ENCODE measurements at regions not wholly inside any gene's neighbourhood (a gene's known extent, or its start where the extent isn't known, plus 50 kb on each side); places are given as distances from the start of the nearest gene placed in this dataset.

- Histone ChIP-seq H3K9ac (no peak overlapping the region), H3F3A (replicated peaks; ENCODE audit: insufficient read depth) (no peaks in the 10 kb centered on the region), H3K4me2 (no peak overlapping the region), H3K4me1 (ENCODE audit: control insufficient read depth in 1 of 2, insufficient read depth in 2 of 2, low read depth in 1 of 2, low read length in 1 of 2) (no peaks in the 10 kb centered on the region; a peak in 1 of 4 replicates), H3K4me3 (ENCODE audit: low read depth in 2 of 2, low read length in 1 of 2) (no peak overlapping the region), H3K9me2 (no peaks in the 10 kb centered on the region), H3K27me3 (ENCODE audit: insufficient read depth) (no peaks in the 10 kb centered on the region; the same call in 1 of the 2 replicates), H3K79me2 (ENCODE audit: insufficient read depth) (no peaks in the 10 kb centered on the region), H3K9me3 (no peaks in the 10 kb centered on the region), H2AFZ (ENCODE audit: low read depth) (no peak overlapping the region), H4K20me1 (ENCODE audit: insufficient read depth) (no peaks in the 10 kb centered on the region), H3K36me3 (replicated peaks in 1 of 2; ENCODE audit: control insufficient read depth in 1 of 2, insufficient read depth in 2 of 2, low read length in 1 of 2) (no peaks in the 10 kb centered on the region), H3K27ac (ENCODE audit: low read depth in 2 of 2, low read length in 1 of 2) (no peak overlapping the region)
- 45% methylated on average over 2 of the region's 2 CpGs for whole genome bisulfite sequencing (ENCODE audit: low lambda C conversion rate)
- DNase-seq, result no peak
- ChIA-PET POLR2A (no interaction called here), CTCF (interaction anchor here (1.3 to 6.5 kb wide), 6 partner anchors 13 to 804 kb away, joined by 3 to 40 read pairs (median 21); no protein-coding TSS in a partner anchor)
- TF ChIP-seq NRF1 (IDR thresholded peaks at IDR 0.05; ENCODE audit: low read depth, low read length) (no peak), SMC3 (IDR thresholded peaks at IDR 0.05; ENCODE audit: low read depth, low read length) (no peak), NFIC (IDR thresholded peaks at IDR 0.05; ENCODE audit: borderline replicate concordance) (no peak), TAF1 (IDR thresholded peaks at IDR 0.05; ENCODE audit: borderline replicate concordance, low read depth, low read length) (no peak), PBX3 (IDR thresholded peaks at IDR 0.05) (no peak), RAD21 (IDR thresholded peaks at IDR 0.05; ENCODE audit: low read length) (no peak)
These were observed 767.8 kb upstream of the GOLIM4 start for GRCh38 chr3:168863561-168863960.

- Histone ChIP-seq H3K4me3 (ENCODE audit: low read depth in 2 of 2, low read length in 1 of 2) (no peak overlapping the region), H2AFZ (ENCODE audit: low read depth) (no peak overlapping the region), H3K9ac (no peak overlapping the region), H3K4me1 (ENCODE audit: control insufficient read depth in 1 of 2, insufficient read depth in 2 of 2, low read depth in 1 of 2, low read length in 1 of 2) (no peaks in the 10 kb centered on the region; a peak in 1 of 4 replicates), H3K36me3 (replicated peaks in 1 of 2; ENCODE audit: control insufficient read depth in 1 of 2, insufficient read depth in 2 of 2, low read length in 1 of 2) (no peaks in the 10 kb centered on the region), H3F3A (replicated peaks; ENCODE audit: insufficient read depth) (no peaks in the 10 kb centered on the region), H3K9me2 (no peaks in the 10 kb centered on the region), H3K27ac (ENCODE audit: low read depth in 2 of 2, low read length in 1 of 2) (no peak overlapping the region), H3K9me3 (no peaks in the 10 kb centered on the region), H3K79me2 (ENCODE audit: insufficient read depth) (no peaks in the 10 kb centered on the region), H3K4me2 (no peak overlapping the region), H4K20me1 (ENCODE audit: insufficient read depth) (no peaks in the 10 kb centered on the region), H3K27me3 (ENCODE audit: insufficient read depth) (no peaks in the 10 kb centered on the region)
- ChIA-PET POLR2A (no interaction called here), CTCF (interaction anchor here (0.8 to 6.5 kb wide), 6 partner anchors 15 to 805 kb away, joined by 3 to 40 read pairs (median 6); no protein-coding TSS in a partner anchor)
- TF ChIP-seq FOXM1 (IDR thresholded peaks at IDR 0.05; ENCODE audit: low read depth) (no peak), IRF3 (IDR thresholded peaks at IDR 0.05; ENCODE audit: low read depth, low read length) (no peak), GATA2 (CRISPR knock-in tag; IDR thresholded peaks at IDR 0.05) (no peak), YY1 (IDR thresholded peaks at IDR 0.05; ENCODE audit: low read depth) (no peak), JUND (IDR thresholded peaks at IDR 0.05) (no peak), NRF1 (IDR thresholded peaks at IDR 0.05; ENCODE audit: low read depth, low read length) (no peak), RXRA (IDR thresholded peaks at IDR 0.05; ENCODE audit: borderline replicate concordance, low read depth) (no peak), TAF1 (IDR thresholded peaks at IDR 0.05; ENCODE audit: borderline replicate concordance, low read depth, low read length) (no peak), NFIC (IDR thresholded peaks at IDR 0.05; ENCODE audit: borderline replicate concordance) (no peak), FOXJ3 (CRISPR knock-in tag; IDR thresholded peaks at IDR 0.05) (no peak), USF2 (IDR thresholded peaks at IDR 0.05; ENCODE audit: borderline replicate concordance, low read depth, low read length) (no peak), FOSL2 (IDR thresholded peaks at IDR 0.05; ENCODE audit: borderline replicate concordance, low read depth) (no peak), ZBTB33 (IDR thresholded peaks at IDR 0.05; ENCODE audit: borderline replicate concordance, low read depth) (no peak), SMC3 (IDR thresholded peaks at IDR 0.05; ENCODE audit: low read depth, low read length) (no peak), CHD2 (IDR thresholded peaks at IDR 0.05; ENCODE audit: low read length, partially characterized antibody) (no peak)
- no peak for DNase-seq
- WGBS (ENCODE audit: low lambda C conversion rate), result 32% methylated on average over 1 of the region's 1 CpG
These were observed 766.7 kb upstream of the GOLIM4 start for GRCh38 chr3:168862466-168862865.

Measured in SK-N-SH (cell line).